ENCODE measurements at regions not wholly inside any gene's neighbourhood (a gene's known extent, or its start where the extent isn't known, plus 50 kb on each side); places are given as distances from the start of the nearest gene placed in this dataset.
"Not testable (repeated sequence)": the region's sequence is repeated elsewhere in the genome, so short reads cannot be mapped to it uniquely, and the experiment has no call there.

- no peaks in the 10 kb centered on the region for H3K36me3 ChIP-seq (ENCODE audit: control insufficient read depth, insufficient read depth, low read length)
- no peak overlapping the region for H3K4me3 ChIP-seq (ENCODE audit: low read length)
- no peaks in the 10 kb centered on the region for H3K27me3 ChIP-seq (ENCODE audit: control insufficient read depth, insufficient read depth, low read length)
- no peaks in the 10 kb centered on the region for H3K9me3 ChIP-seq (ENCODE audit: control insufficient read depth, low read length)
- no peaks in the 10 kb centered on the region for H3K4me1 ChIP-seq (ENCODE audit: control insufficient read depth, insufficient read depth, low read length)
- H3K9ac ChIP-seq (ENCODE audit: low read length) = no peak overlapping the region
Observed at GRCh38 chr11:128152796-128153696, 434.3 kb downstream of the ETS1 start.

DNA sequence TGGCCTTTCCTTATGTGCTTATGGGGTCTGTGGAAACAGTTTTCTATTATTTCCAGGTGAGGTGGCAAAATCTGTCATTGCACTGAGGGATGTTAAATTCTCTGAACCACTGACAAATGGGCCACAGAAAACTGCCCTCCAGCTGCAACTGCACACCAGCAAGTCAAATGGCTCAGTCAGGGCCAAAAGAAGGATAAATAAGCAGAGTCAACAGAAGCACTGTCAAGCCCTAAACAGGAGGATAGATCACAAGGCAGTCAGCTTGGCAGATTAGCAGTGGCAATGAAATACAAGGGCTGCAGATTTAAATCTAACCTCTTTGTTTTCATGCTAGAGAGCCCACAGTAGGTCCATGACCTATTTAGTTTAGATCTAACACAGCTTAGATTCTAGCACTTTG, 435.6 kb downstream of the ETS1 start:
- Histone ChIP-seq H3K36me3 (ENCODE audit: control insufficient read depth, insufficient read depth, low read length) (no peaks in the 10 kb centered on the region), H3K4me1 (ENCODE audit: control insufficient read depth, insufficient read depth, low read length) (no peaks in the 10 kb centered on the region), H3K9ac (ENCODE audit: low read length) (no peak overlapping the region), H3K4me3 (ENCODE audit: low read length) (no peak overlapping the region), H3K27me3 (ENCODE audit: control insufficient read depth, insufficient read depth, low read length) (no peaks in the 10 kb centered on the region), H3K9me3 (ENCODE audit: control insufficient read depth, low read length) (no peaks in the 10 kb centered on the region)

GRCh38 chr11:128151338-128151737, 436.0 kb downstream of the ETS1 start:
- no peaks in the 10 kb centered on the region for H3K9me3 ChIP-seq (ENCODE audit: control insufficient read depth, low read length)
- H3K9ac ChIP-seq (ENCODE audit: low read length) = no peak overlapping the region
- H3K4me1 ChIP-seq (ENCODE audit: control insufficient read depth, insufficient read depth, low read length) = no peaks in the 10 kb centered on the region
- no peak overlapping the region for H3K4me3 ChIP-seq (ENCODE audit: low read length)
- H3K27me3 ChIP-seq (ENCODE audit: control insufficient read depth, insufficient read depth, low read length) = no peaks in the 10 kb centered on the region
- H3K36me3 ChIP-seq (ENCODE audit: control insufficient read depth, insufficient read depth, low read length) = no peaks in the 10 kb centered on the region

DNA sequence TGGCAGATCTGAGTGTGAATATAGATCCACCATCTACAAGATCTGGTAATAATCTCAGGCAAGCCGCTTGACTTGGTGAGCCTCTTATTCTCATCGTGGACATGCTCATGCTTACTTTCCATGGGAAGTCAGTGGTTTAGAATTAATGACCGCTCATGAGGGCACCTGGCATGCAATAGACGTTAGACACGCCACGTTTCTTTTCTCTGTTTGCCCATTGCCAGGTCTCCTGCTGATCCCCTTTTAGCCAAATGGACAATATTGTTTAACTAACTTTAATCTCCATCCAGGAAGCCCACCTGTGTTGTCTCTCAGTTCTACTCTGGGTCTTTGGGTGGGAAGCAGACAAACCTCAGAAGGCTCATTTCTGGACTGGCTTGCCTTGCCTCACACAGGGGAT, 439.1 kb downstream of the ETS1 start:
- H3K36me3 ChIP-seq (ENCODE audit: control insufficient read depth, insufficient read depth, low read length) = no peaks in the 10 kb centered on the region
- no peaks in the 10 kb centered on the region for H3K27me3 ChIP-seq (ENCODE audit: control insufficient read depth, insufficient read depth, low read length)
- no peaks in the 10 kb centered on the region for H3K9me3 ChIP-seq (ENCODE audit: control insufficient read depth, low read length)
- no peak overlapping the region for H3K9ac ChIP-seq (ENCODE audit: low read length)
- no peaks in the 10 kb centered on the region for H3K4me1 ChIP-seq (ENCODE audit: control insufficient read depth, insufficient read depth, low read length)
- no peak overlapping the region for H3K4me3 ChIP-seq (ENCODE audit: low read length)

DNA sequence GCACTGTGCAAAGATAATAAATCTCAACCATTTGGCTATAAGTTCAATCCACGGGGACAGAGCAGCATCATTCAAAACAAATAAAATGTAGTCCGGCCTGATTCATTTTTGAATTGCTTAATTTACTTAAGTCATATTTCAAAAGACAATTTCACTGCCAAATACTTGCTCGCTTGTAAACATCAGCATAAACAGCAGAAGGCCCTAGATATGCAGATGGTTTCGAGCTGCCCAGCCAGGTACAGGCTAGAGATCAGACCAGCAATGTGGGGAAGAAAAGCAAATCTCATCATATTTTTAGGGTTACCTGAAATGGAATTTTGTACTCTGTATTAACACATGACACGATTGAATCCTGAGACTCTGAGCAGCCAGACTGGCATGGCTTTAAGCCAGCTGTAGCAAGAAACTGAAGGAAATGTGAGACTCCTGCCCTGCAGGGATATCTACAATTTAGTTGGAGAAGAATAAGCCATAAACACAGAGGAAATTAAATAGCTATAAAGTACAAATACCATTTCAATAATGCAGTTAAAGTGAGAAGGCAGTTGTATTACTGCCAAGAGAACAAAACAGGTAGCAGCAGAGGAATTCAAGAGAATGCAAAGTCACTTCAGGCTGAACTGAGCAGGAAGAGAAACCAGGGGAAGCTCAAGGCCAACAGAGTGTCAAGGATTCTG, 440.3 kb downstream of the ETS1 start:
- no peaks in the 10 kb centered on the region for H3K27me3 ChIP-seq (ENCODE audit: control insufficient read depth, insufficient read depth, low read length)
- H3K9me3 ChIP-seq (ENCODE audit: control insufficient read depth, low read length) = no peaks in the 10 kb centered on the region
- H3K4me3 ChIP-seq (ENCODE audit: low read length) = no peak overlapping the region
- no peak overlapping the region for H3K9ac ChIP-seq (ENCODE audit: low read length)
- H3K36me3 ChIP-seq (ENCODE audit: control insufficient read depth, insufficient read depth, low read length) = no peaks in the 10 kb centered on the region
- no peaks in the 10 kb centered on the region for H3K4me1 ChIP-seq (ENCODE audit: control insufficient read depth, insufficient read depth, low read length)

DNA sequence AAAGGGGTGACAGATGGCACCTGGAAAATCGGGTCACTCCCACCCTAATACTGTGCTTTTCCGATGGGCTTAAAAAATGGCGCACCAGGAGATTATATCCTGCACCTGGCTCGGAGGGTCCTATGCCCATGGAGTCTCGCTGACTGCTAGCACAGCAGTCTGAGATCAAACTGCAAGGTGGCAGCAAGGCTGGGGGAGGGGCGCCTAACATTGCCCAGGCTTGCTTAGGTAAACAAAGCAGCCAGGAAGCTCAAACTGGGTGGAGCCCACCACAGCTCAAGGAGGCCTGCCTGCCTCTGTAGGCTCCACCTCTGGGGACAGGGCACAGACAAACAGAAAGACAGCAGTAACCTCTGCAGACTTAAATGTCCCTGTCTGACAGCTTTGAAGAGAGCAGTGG, 447.1 kb downstream of the ETS1 start:
- H3K4me3 ChIP-seq (ENCODE audit: low read length); H3K9ac ChIP-seq (ENCODE audit: low read length); H3K4me1 ChIP-seq (ENCODE audit: control insufficient read depth, insufficient read depth, low read length); H3K9me3 ChIP-seq (ENCODE audit: control insufficient read depth, low read length); H3K36me3 ChIP-seq (ENCODE audit: control insufficient read depth, insufficient read depth, low read length); H3K27me3 ChIP-seq (ENCODE audit: control insufficient read depth, insufficient read depth, low read length): not testable (repeated sequence)

GRCh38 chr11:128135451-128135850, 451.9 kb downstream of the ETS1 start:
- no peaks in the 10 kb centered on the region for H3K36me3 ChIP-seq (ENCODE audit: control insufficient read depth, insufficient read depth, low read length)
- no peaks in the 10 kb centered on the region for H3K9me3 ChIP-seq (ENCODE audit: control insufficient read depth, low read length)
- no peaks in the 10 kb centered on the region for H3K27me3 ChIP-seq (ENCODE audit: control insufficient read depth, insufficient read depth, low read length)
- H3K4me3 ChIP-seq (ENCODE audit: low read length) = no peak overlapping the region
- H3K4me1 ChIP-seq (ENCODE audit: control insufficient read depth, insufficient read depth, low read length) = no peaks in the 10 kb centered on the region
- no peak overlapping the region for H3K9ac ChIP-seq (ENCODE audit: low read length)

DNA sequence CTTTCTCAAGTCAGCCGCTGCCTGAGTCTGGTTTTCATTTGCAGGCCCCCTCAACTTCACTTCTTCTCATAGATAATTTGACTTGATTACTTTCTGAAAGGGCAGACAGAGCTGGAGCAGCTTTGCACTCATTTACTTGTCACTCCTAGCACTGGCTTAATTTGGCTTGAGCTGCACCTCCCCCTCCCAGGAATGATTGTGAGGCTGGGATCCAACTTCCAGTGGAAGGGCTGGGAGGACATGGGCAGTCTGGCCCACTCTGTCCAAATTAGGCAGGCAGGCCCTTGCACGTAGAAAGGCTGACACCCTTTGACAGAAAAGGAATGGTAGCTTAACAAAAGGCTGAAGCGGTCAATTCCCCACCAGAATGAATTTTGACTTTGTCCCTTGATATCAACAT, 453.9 kb downstream of the ETS1 start:
- Histone ChIP-seq H3K9ac (ENCODE audit: low read length) (no peak overlapping the region), H3K4me3 (ENCODE audit: low read length) (no peak overlapping the region), H3K9me3 (ENCODE audit: control insufficient read depth, low read length) (no peaks in the 10 kb centered on the region), H3K27me3 (ENCODE audit: control insufficient read depth, insufficient read depth, low read length) (no peaks in the 10 kb centered on the region), H3K36me3 (ENCODE audit: control insufficient read depth, insufficient read depth, low read length) (no peaks in the 10 kb centered on the region), H3K4me1 (ENCODE audit: control insufficient read depth, insufficient read depth, low read length) (no peaks in the 10 kb centered on the region)

GRCh38 chr11:128130052-128130451, 457.3 kb downstream of the ETS1 start:
- H3K36me3 ChIP-seq (ENCODE audit: control insufficient read depth, insufficient read depth, low read length) = no peaks in the 10 kb centered on the region
- H3K4me1 ChIP-seq (ENCODE audit: control insufficient read depth, insufficient read depth, low read length) = no peaks in the 10 kb centered on the region
- no peak overlapping the region for H3K4me3 ChIP-seq (ENCODE audit: low read length)
- H3K27me3 ChIP-seq (ENCODE audit: control insufficient read depth, insufficient read depth, low read length) = no peaks in the 10 kb centered on the region
- no peaks in the 10 kb centered on the region for H3K9me3 ChIP-seq (ENCODE audit: control insufficient read depth, low read length)
- no peak overlapping the region for H3K9ac ChIP-seq (ENCODE audit: low read length)

- no peaks in the 10 kb centered on the region for H3K9me3 ChIP-seq (ENCODE audit: control insufficient read depth, low read length)
- H3K9ac ChIP-seq (ENCODE audit: low read length) = no peak overlapping the region
- no peaks in the 10 kb centered on the region for H3K36me3 ChIP-seq (ENCODE audit: control insufficient read depth, insufficient read depth, low read length)
- H3K4me1 ChIP-seq (ENCODE audit: control insufficient read depth, insufficient read depth, low read length) = no peaks in the 10 kb centered on the region
- H3K27me3 ChIP-seq (ENCODE audit: control insufficient read depth, insufficient read depth, low read length) = no peaks in the 10 kb centered on the region
- no peak overlapping the region for H3K4me3 ChIP-seq (ENCODE audit: low read length)
Observed at GRCh38 chr11:128125723-128126122, 461.6 kb downstream of the ETS1 start.

GRCh38 chr11:128116885-128117284, 470.5 kb downstream of the ETS1 start:
- Histone ChIP-seq H3K9me3 (ENCODE audit: control insufficient read depth, low read length) (no peaks in the 10 kb centered on the region), H3K9ac (ENCODE audit: low read length) (no peak overlapping the region), H3K27me3 (ENCODE audit: control insufficient read depth, insufficient read depth, low read length) (no peaks in the 10 kb centered on the region), H3K4me1 (ENCODE audit: control insufficient read depth, insufficient read depth, low read length) (no peaks in the 10 kb centered on the region), H3K36me3 (ENCODE audit: control insufficient read depth, insufficient read depth, low read length) (no peaks in the 10 kb centered on the region), H3K4me3 (ENCODE audit: low read length) (no peak overlapping the region)

DNA sequence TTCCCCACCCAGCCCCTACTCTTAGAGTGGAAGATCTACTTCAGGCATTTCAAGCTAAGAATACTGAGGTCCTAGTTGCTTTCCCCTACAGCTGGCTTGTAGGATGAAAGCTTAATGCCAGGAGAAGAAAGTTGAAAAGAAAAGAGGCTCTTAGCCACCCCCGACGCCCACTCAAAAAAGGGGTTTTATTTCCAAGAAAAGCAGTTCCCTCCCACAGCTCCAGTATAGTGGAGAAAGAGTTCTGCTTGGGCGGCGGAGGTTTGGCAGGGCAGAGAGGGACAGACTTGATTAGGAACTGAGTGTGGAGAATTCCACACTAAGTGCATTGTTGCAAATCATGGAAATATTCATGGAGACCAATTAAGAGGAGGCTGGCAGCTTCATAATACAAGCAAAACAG, 470.9 kb downstream of the ETS1 start:
- Histone ChIP-seq H3K4me1 (ENCODE audit: control insufficient read depth, insufficient read depth, low read length) (no peaks in the 10 kb centered on the region), H3K4me3 (ENCODE audit: low read length) (no peak overlapping the region), H3K9ac (ENCODE audit: low read length) (no peak overlapping the region), H3K9me3 (ENCODE audit: control insufficient read depth, low read length) (no peaks in the 10 kb centered on the region), H3K36me3 (ENCODE audit: control insufficient read depth, insufficient read depth, low read length) (no peaks in the 10 kb centered on the region), H3K27me3 (ENCODE audit: control insufficient read depth, insufficient read depth, low read length) (no peaks in the 10 kb centered on the region)
